HepG2 (cell line): ENCODE measurements at regions not wholly inside any gene's neighbourhood (a gene's known extent, or its start where the extent isn't known, plus 50 kb on each side); places are given as distances from the start of the nearest gene placed in this dataset.
A peak's percentile ranks its signal among the peaks of the same experiment; 100 is the strongest.

ENCODE experiments used
- ATAC-seq: fragments of 200-7000 bp; cut with Tn5 transposase; 3 replicates; pipeline ENCODE4 v1.9.1; 2020; ENCODE audit warnings: mild to moderate bottlenecking, moderate library complexity
- BruUV-seq: library from RNA; stranded (reverse); fragments of 400-500 nt; replicated peaks from 2 replicates; lab custom pipeline; 2021; lab: Mats Ljungman, UMichigan
- CTCF ChIA-PET: fragments of 300-600 bp; formaldehyde crosslinking; extraction: SDS; loops from one replicate; lab custom pipeline; 2021; ENCODE audit warnings: low total read pairs, inconsistent platforms, low intra/inter-chr PET ratio; lab: Yijun Ruan, JAX
- POLR2A ChIA-PET: fragments of 350-600 bp; sonication (Branson Sonifier 250); formaldehyde crosslinking; loops from one replicate; lab custom pipeline; 2020; ENCODE audit warnings: antibody characterized with exemption, inconsistent platforms; lab: Yijun Ruan, JAX
- DNase-seq: peaks from one replicate; pipeline ENCODE4 v3.0.0-alpha.2; 2015; ENCODE audit warnings: low spot score
- FAIRE-seq: peaks from 3 replicates; lab custom pipeline; 2011; peaks lifted over from hg19 to GRCh38; lab: Jason Lieb, UNC
- H2AFZ ChIP-seq: one replicate; pipeline ENCODE4 v1.6.1; 2011; ENCODE audit warnings: low read length, inconsistent platforms
- H3K27ac ChIP-seq: fragments of 300-600 bp; 3 replicates; pipeline ENCODE4 v1.8.0; 2011; ENCODE audit warnings: mixed run types, mild to moderate bottlenecking, mixed read lengths, low read length, inconsistent platforms; ENCODE audit not compliant: insufficient read depth; ENCODE audit errors: extremely low read length
- H3K27me3 ChIP-seq, 2 experiments: fragments of 200-600 bp in 1 of 2; 2 replicates in 1 of 2; 3 replicates in 1 of 2; pipeline versions ENCODE4 v1.6.0 to v1.8.0; 2011; ENCODE audit warnings: low read length in 2 of 2, mild to moderate bottlenecking in 2 of 2, moderate library complexity in 2 of 2, inconsistent platforms in 1 of 2; ENCODE audit not compliant: insufficient read depth in 2 of 2, control insufficient read depth in 1 of 2
- H3K36me3 ChIP-seq, 2 experiments: fragments of 200-600 bp in 1 of 2; replicated peaks in 1 of 2; 2 replicates in 1 of 2; 3 replicates in 1 of 2; pipeline versions ENCODE4 v1.5.1 to v1.8.0; 2011; ENCODE audit warnings: low read length in 2 of 2, inconsistent platforms in 1 of 2; ENCODE audit not compliant: insufficient read depth in 2 of 2, control insufficient read depth in 1 of 2
- H3K4me1 ChIP-seq: 2 replicates; pipeline ENCODE4 v1.5.1; 2012; ENCODE audit warnings: low read length, inconsistent platforms; ENCODE audit not compliant: insufficient read depth
- H3K4me2 ChIP-seq: 2 replicates; pipeline ENCODE4 v1.6.0; 2011; ENCODE audit warnings: low read depth, low read length, inconsistent platforms
- H3K4me3 ChIP-seq, 3 experiments: fragments of 200-600 bp in 1 of 3; sonication (generic), shearing (Covaris generic) in 1 of 3; replicated peaks in 1 of 3; 2 replicates each; pipeline ENCODE4 v1.5.1; 2011 to 2016; ENCODE audit warnings: low read length in 3 of 3, inconsistent platforms in 2 of 3, low read depth in 2 of 3, mild to moderate bottlenecking in 2 of 3, control low read depth in 1 of 3, mixed read lengths in 1 of 3; ENCODE audit not compliant: insufficient read depth in 1 of 3
- H3K79me2 ChIP-seq: one replicate; pipeline ENCODE4 v1.6.1; 2011; ENCODE audit warnings: low read length, inconsistent platforms; ENCODE audit not compliant: insufficient read depth
- H3K9ac ChIP-seq: 2 replicates; pipeline ENCODE4 v1.6.0; 2011; ENCODE audit warnings: mild to moderate bottlenecking, low read depth, low read length, inconsistent platforms; ENCODE audit not compliant: insufficient read depth
- H3K9me3 ChIP-seq: 2 replicates; pipeline ENCODE4 v1.5.1; 2012; ENCODE audit warnings: mild to moderate bottlenecking, low read length
- H4K20me1 ChIP-seq: 2 replicates; pipeline ENCODE4 v1.6.0; 2011; ENCODE audit warnings: inconsistent platforms, mild to moderate bottlenecking, low read length, moderate library complexity; ENCODE audit not compliant: insufficient read depth
- CSRNP2 ChIP-seq: sonication (generic); formaldehyde crosslinking; conservative IDR thresholded peaks from 2 replicates; pipeline ENCODE4 v1.8.0; 2022; ENCODE audit warnings: low read depth, missing genetic modification reagents
- STAG1 ChIP-seq: sonication (generic); formaldehyde crosslinking; IDR thresholded peaks from 2 replicates; pipeline ENCODE4 v1.4.0; 2020; ENCODE audit warnings: missing genetic modification reagents
- ZNF34 ChIP-seq: sonication (generic); formaldehyde crosslinking; IDR thresholded peaks from 2 replicates; pipeline ENCODE4 v1.4.0; 2020; ENCODE audit warnings: mild to moderate bottlenecking, missing genetic modification reagents, borderline replicate concordance
- ZNF761 ChIP-seq: sonication (generic); formaldehyde crosslinking; conservative IDR thresholded peaks from 2 replicates; pipeline ENCODE4 v1.4.0; 2020; ENCODE audit warnings: mild to moderate bottlenecking, missing genetic modification reagents
- WGBS: methylation state at CpG from one replicate; pipeline ENCODE4 v1.1.6; 2017; ENCODE audit warnings: low lambda C conversion rate; 5-methylcytosine and 5-hydroxymethylcytosine counted together
- in situ Hi-C: cut with HindIII; loops from 2 replicates; pipeline ENCODE4 v1.10.0; 2017; ENCODE audit warnings: low pct_unique_long_range_greater_than_20kb; ENCODE audit not compliant: extremely low pct_ligation_motif_present
- intact Hi-C: fragments of 100-400 bp; cut with micrococcal nuclease; formaldehyde crosslinking; loops from one replicate; pipeline ENCODE4 v1.10.0; 2022; ENCODE audit not compliant: unreplicated experiment
- TF ChIP-seq, protein P1 (sequence below), 2 experiments: sonication (generic) in 1 of 2; formaldehyde crosslinking in 1 of 2; IDR thresholded peaks; 2 replicates each; pipeline versions ENCODE4 v1.6.1 to v1.9.0; 2014 to 2022; ENCODE audit warnings: antibody characterized with exemption in 1 of 2, borderline replicate concordance in 1 of 2, inconsistent platforms in 1 of 2, low read depth in 1 of 2, missing genetic modification reagents in 1 of 2

DNA sequence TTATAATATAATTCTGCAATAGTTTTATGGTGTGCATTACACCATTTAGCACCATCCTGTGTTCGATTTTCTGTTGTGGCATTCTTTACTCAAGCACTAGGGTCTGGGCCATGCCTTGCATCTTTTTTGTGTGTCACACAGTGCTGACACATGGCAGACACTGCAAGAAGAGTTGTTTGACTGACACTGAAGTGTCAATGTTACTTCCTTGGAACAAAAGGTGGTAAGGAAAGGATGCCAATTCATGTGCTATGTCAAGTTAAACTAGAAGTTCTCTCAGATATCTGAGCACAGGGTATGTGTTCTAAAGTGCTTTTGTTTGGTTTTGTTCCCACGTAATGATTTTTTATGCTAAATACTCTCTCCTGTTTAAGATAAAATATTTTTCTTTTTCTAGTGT lies 102.5 kb upstream of the UNC13C start (continued):
- TF ChIP-seq, protein P1, sequence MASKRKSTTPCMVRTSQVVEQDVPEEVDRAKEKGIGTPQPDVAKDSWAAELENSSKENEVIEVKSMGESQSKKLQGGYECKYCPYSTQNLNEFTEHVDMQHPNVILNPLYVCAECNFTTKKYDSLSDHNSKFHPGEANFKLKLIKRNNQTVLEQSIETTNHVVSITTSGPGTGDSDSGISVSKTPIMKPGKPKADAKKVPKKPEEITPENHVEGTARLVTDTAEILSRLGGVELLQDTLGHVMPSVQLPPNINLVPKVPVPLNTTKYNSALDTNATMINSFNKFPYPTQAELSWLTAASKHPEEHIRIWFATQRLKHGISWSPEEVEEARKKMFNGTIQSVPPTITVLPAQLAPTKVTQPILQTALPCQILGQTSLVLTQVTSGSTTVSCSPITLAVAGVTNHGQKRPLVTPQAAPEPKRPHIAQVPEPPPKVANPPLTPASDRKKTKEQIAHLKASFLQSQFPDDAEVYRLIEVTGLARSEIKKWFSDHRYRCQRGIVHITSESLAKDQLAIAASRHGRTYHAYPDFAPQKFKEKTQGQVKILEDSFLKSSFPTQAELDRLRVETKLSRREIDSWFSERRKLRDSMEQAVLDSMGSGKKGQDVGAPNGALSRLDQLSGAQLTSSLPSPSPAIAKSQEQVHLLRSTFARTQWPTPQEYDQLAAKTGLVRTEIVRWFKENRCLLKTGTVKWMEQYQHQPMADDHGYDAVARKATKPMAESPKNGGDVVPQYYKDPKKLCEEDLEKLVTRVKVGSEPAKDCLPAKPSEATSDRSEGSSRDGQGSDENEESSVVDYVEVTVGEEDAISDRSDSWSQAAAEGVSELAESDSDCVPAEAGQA (IDR thresholded peaks at IDR 0.05; ENCODE audit: low read depth), result no peak
- TF ChIP-seq, protein P1 (CRISPR knock-in tag; IDR thresholded peaks at IDR 0.05; ENCODE audit: borderline replicate concordance), result no peak
- TF ChIP-seq ZNF34 (no peak), ZNF761 (CRISPR knock-in tag) (no peak)

- H4K20me1 ChIP-seq, result no peaks in the 10 kb centered on the region
- CTCF ChIA-PET, result no interaction called here
- H3K4me2 ChIP-seq, result no peak overlapping the region
- POLR2A ChIA-PET, result no interaction called here
- DNase-seq (no peak), ATAC-seq (no peak), FAIRE-seq (no peak)
- H3K79me2 ChIP-seq, result no peaks in the 10 kb centered on the region
- TF ChIP-seq STAG1 (CRISPR knock-in tag), result peak; percentile 41
- no peak for TF ChIP-seq CSRNP2 (CRISPR knock-in tag)
- WGBS, result 100% methylated on average over 1 of the region's 1 CpG
- H3K27me3 ChIP-seq, result no peaks in the 10 kb centered on the region
- peaks cover 8% of the 10 kb centered on the region; the same call in 1 of the 2 replicates for H3K9me3 ChIP-seq
- no peak overlapping the region for H2AFZ ChIP-seq
- no peak overlapping the region for H3K27ac ChIP-seq
- H3K9ac ChIP-seq, result no peak overlapping the region
- no peak overlapping the region for H3K4me3 ChIP-seq
- BruUV-seq, result no TSS peak
- in situ Hi-C loops, result no loop called here
- H3K36me3 ChIP-seq, result no peaks in the 10 kb centered on the region
- H3K4me1 ChIP-seq, result peaks cover 14% of the 10 kb centered on the region; the same call in 1 of the 2 replicates
- intact Hi-C loops, result no loop called here
These were observed 103.1 kb upstream of the UNC13C start for GRCh38 chr15:53875139-53875538.
